T-helper 1 cell treated with Interleukin-12 subunit alpha and Interleukin-12 subunit beta and Interleukin-4 antibody, amounts not matched to agents 30 ng/mL and 1 ng/mL, for 36 hours (primary cell): ENCODE measurements at regions not wholly inside any gene's neighbourhood (a gene's known extent, or its start where the extent isn't known, plus 50 kb on each side); places are given as distances from the start of the nearest gene placed in this dataset.
"Not testable (repeated sequence)": the region's sequence is repeated elsewhere in the genome, so short reads cannot be mapped to it uniquely, and the experiment has no call there.

Experiments used
- intact Hi-C: fragments of 100-400 bp; cut with micrococcal nuclease; formaldehyde crosslinking; loops from one replicate; pipeline ENCODE4 v1.15.1; 2024

DNA sequence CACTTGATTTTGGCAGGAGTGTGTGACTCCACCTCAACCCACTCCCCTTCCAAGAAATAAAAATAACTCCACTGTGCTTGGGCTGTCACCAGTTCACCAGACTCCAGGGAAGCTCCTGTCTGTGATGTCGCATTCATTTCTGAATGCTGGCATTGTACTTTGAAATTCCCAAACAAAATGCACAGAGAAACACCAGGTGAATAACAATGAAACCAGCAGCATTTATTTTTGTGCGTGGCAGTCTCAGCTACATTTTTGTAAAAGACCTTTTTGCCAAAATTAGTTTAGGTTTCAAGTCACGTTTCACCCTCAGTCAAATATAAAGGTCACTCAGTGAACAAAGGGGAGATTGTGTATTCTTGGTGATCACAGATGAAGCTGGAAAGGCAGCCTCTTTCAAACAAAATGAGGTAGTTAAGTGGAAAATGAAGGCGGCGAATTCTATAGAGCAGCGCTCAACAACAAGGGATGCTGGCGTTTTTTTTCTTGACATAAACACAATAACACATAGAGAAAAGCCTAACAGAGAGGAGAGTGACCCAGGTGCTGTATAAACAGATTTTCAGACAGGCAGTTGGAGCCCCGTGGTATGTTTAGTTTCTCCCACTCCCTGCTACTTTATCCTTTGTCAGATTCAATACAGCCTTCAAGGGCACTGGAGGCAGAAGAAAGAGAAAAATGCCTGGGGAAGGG, 210.3 kb upstream of the GCFC2 start:
- intact Hi-C loops, result no loop called here

DNA sequence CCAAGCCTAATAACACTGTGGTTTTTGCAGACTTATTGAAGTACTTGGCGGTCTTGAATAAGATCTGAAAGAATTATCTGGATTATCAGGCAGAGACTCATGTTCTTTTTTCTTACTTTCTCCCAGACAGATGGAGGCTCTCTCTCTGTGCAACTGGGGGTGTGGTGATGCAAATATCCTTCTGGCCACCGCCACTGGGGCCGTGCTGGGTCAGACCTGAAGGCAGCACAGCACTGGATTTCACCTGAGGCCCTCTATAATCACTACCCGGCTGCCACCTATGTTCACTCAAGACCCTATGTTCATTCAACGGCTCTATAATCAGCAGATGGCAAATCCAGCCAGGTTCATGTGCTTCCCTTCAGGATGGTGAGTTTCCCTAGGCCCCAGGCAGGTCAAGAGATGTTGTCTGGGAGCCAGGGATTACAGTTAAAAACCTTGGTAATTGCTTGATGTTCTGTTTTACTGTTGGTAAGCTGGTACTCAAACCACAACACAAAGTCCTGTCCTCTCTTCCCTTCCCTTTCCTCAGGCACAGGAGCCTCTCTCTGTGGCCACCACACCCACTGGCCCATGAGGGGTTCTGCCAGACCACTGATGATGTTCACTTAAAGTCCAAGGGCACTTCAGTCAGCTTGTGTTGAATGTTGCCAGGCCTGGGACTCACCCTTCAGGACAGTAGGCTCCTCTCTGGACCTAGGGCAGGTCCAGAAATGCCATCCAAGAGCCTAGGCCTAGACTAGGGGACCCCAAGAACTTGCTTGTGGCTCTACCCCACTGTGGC, 205.3 kb upstream of the GCFC2 start:
- intact Hi-C loops, result no loop called here

DNA sequence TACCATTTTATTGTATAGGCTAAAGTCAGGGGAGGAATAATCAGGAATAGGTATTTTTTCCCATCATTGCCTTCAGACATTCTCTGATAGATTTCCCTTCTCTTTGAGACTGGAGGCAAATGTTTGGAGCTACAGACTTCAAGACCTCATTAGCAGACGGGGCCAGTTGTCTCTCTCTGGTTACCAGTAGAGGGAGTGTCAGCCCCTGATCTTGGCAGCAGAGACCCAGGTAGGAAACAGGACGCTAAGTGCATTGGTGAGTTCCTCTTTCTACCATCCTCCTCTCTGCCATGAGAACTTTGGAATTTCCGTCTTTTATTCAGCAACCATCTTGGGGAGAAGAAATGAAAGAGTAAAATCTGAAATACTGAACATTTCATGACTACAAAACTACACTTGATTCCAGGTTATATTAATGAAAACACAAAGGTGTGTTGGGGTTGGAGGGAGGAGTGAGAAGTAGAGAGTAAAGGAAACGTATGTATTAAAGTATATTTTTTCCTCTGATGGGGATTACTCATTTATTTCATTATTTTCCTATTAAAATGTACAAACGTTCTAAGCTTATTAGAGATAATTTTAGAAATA, 186.2 kb upstream of the GCFC2 start:
- intact Hi-C loops, result no loop called here

DNA sequence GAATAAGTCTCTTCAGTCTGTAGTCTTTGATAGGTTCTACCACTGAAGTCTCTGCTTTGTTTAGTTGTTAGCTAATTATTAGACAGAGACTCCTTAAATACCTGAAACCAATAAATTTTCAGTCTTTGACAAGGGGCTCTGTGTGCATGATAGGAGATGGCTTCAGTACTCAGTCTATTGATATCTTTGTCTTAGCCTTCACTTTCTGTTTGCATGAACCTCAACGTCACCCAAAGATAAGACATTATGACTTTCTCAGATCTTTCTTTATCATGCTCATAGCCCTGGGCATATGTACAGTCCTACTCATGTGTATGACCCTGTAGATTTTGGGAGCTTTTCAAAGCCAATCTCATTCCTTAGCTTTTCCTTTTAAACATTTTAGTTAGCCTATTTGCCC, 183.5 kb upstream of the GCFC2 start:
- intact Hi-C loops, result no loop called here

DNA sequence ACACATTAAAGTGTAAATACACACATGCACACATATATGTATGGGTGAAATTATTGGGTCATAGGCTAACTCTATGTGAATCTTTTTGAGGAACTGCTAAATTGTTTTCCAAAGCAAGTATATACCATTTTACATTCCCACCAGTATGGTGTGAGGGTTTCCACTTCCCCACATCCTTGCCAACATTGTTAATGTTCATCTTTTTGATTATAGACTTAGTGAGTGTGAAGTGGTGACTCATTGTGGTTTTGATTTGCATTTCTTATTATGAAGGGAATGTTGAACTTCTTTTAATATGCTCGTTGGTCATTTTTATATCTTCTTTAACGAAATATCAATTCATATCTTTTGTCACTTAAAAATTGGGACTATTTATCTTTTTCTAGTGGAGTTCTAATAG, 181.8 kb upstream of the GCFC2 start:
- intact Hi-C loops, result no loop called here

DNA sequence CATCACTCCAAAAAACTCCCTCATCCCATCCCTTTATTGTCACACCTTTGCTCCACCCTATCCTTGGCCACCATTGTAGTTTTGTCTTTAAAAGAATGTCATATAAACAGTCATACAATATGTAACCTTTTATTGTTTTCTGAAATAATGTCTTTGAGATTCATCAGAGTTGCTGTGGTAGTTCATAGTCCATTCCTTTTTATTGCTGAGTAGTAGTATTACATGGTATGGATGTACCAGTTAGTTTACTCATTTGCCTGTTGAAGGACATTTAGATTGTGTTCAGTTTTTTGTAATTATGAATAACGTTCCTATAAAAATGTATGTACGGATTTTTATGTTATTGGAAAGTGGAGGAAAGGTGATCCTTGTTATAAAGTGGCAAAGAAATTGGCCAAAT, 171.8 kb upstream of the GCFC2 start:
- intact Hi-C loops, result no loop called here

DNA sequence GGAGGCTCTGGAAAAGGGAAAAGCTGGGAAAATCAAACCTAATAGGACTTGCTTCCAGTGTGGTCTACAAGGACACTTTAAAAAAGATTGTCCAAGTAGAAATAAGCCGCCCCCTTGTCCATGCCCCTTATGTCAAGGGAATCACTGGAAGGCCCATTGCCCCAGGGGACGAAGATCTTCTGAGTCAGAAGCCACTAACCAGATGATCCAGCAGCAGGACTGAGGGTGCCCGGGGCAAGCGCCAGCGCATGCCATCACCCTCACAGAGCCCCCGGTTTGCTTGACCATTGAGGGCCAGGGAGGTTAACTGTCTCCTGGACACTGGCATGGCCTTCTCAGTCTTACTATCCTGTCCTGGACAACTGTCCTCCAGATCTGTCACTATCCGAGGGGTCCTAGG, 164.9 kb upstream of the GCFC2 start:
- intact Hi-C loops, result not testable (repeated sequence)

DNA sequence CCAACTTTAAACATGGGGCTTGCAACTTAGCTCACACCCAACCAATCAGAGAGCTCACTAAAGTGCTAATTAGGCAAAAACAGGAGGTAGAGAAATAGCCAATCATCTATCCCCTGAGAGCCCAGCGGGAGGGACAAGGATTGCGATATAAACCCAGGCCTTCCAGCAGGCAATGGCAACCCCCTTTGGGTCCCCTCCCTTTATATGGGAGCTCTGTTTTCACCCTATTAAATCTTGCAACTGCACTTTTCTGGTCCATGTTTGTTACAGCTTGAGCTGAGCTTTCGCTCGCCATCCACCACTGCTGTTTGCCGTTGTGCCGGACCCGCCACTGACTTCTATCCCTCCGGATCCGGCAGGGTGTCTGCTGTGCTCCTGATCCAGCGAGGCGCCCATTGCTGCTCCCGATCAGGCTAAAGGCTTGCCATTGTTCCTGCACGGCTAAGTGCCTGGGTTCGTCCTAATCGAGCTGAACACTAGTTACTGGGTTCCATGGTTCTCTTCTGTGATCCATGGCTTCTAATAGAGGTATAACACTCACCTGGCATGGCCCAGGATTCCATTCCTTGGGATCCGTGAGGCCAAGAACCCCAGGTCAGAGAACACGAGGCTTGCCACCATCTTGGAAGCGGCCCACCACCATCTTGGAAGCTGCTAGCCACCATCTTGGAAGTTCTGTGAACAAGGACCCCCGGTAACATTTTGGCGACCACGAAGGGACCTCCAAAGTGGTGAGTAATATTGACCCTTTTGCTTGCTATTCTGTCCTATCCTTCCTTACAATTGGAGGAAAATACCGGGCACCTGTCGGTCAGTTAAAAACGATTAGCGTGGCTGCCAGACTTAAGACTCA, 161.3 kb upstream of the GCFC2 start:
- intact Hi-C loops, result not testable (repeated sequence)

DNA sequence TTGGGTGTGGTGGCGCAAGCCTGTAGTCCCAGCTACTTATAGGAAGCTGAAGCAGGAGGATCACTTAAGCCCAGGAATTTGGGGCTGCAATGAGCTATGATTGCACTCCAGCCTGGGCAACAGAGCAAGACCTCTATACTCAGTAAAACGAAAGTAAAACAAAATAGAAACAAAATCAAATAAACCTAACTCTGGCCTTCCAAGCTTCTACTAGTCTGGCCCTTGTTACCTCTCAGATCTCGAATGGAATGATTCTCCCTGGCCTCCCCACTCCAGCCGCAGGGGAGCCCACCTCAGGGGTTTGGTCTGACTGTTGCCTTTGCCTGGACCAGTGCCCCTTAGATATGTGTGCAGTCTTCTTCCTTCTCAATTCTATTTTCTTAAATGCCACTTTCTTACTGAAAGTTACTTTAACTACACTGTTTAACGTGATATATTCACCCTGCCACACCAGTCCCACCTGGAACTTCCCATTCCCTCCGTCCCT, 160.0 kb upstream of the GCFC2 start:
- intact Hi-C loops, result no loop called here

DNA sequence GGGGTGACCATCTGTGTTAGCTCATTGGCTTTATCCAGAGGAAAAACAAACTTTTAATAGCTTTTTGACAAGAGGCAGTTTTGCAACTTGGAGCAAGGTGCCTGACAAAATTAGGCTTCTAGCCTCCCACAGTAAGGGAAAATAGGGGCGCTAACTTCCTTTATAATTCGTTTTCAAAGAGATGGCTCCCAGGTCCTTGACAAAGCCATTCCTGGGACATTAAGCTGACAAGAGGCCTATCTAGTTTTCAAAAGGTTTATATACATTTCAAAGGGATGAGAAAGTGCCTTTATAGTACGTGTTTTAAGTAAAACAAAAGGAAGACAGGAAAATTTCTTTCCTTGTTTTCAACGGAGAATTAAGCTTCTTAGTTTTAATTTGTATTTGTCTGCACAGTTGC, 159.4 kb upstream of the GCFC2 start:
- intact Hi-C loops, result no loop called here

DNA sequence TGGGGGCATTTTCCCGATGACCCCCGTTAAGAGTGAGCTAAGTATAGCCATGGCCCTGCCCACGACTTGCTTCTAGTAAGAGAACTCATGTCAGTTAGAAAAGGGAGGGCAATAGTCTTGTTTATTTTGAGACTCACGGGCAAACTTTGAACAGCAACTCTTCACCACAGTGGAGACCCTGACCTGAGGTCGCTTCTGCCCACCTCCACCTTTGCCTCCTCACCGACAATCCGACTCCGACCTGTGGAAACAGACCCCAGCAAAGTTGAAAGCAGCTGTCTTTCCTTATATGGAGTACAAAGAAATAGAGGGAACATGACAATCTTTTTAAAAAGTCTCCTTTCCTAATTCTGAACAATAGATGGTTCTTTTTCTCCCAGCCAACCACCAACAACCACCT, 155.0 kb upstream of the GCFC2 start:
- intact Hi-C loops, result no loop called here

DNA sequence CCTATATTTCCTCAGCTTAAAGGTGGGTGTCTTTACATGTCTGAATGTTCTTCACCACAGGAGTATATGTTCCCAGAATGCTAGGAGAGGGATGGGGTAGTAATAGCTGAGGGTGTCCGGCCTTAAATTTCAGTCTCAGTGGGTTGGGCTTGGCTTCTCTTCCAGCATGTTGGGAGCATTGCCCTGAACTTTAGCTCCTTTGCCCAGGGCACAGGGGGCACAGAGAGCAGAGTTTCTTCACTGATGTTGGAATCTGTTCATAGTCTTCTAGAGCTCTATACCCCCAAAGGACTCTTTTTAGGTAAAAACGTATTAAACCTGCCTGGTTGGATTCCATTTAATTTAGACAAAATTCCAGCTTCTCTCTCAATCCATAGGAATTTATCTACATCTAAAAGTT, 154.4 kb upstream of the GCFC2 start:
- intact Hi-C loops, result no loop called here

DNA sequence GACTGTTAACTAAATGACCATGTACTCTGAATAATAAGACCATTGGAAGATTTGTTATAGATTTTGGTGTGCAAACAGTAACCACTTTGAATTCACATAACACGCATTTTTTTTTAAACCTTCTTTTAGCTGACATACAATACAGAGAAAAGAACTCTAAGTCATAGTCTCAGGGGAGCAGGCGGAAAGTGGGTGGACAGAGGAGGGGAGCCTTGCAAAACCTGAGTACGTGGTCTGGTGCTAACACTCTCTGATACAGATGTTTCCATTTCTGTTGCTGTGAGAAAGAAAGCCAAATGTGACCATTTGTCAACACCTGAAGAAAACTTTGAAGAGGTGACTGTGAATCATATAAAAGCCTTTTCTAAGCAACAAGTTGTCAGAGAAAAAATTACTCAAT, 151.8 kb upstream of the GCFC2 start:
- intact Hi-C loops, result no loop called here

DNA sequence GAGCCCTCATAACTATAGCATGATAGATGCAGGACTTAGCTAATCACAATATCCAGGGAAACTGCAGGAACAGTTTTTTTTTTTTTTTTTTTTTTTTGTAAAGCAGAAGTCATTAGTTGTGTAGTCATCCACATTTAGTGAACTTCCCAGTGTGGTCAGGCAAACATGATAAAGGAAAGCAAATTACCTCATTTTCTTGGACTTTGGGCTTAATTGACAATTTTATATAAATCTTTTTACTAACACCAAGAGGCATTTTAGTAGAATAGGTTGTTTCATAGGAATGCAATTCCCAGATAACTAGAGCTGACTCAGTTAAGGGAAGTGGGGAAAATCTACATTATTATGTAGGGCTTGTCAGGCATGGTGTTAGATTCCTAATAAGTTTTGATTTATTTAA, 142.7 kb upstream of the GCFC2 start:
- intact Hi-C loops, result no loop called here

DNA sequence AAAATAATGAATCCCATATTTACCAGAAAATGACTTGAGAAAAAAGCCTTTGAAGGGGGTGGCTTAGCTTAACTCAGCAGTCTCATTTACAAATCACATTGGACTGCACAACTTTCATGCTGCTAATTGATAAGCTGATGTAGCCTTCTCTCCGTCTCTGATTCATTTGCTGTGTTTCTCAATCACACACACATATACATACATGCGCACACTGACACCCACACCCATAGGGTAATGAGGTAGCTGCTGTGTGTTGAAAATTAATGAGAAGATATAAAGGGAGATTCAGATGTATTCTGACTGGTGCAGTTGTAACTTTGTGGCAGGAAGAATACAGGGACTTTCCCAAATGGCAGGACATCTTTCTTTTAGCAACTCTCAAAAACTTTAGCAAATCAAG, 141.9 kb upstream of the GCFC2 start:
- intact Hi-C loops, result no loop called here

DNA sequence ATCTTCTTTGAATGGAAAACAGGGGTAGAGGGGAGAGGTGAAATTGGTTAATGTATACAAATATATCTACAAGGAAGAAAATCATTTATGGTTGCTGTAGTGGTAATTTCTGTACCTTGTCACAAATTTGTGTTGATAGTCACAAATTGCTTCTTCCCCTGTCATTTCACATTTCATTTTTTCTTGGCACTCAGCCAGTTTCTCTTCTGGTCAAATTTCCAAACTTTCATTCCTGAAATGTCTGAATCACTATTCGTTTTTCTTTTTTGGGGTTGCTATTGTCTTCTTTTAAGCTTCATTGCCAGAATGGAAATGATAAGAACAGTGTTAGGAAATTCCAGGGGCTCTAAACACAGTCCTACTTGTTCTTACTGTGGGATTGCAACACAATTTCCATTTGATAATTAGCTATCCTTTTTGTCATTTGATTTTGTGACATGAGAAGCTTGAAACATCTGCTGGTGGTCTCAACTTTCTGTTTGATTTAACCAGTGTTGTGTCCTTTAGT, 136.0 kb upstream of the GCFC2 start:
- intact Hi-C loops, result no loop called here

DNA sequence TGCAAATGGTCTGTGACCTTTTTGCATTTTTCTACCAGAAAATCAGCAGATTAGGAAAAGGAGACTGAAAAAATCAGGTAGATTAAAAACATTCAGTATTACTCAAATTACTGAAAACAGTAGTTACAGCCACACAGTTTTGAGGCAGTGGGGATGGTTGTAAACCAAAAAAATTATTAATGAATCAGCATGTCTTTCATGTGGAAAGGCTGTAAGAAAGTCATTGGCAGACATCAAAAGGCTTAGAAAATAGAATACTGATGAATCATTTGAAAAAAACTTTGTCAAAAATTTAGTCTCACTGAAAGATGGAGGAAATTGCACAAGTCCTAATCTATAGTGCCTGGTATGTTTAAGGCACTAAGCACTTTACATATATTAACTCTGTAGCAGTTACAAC, 133.9 kb upstream of the GCFC2 start:
- intact Hi-C loops, result no loop called here

DNA sequence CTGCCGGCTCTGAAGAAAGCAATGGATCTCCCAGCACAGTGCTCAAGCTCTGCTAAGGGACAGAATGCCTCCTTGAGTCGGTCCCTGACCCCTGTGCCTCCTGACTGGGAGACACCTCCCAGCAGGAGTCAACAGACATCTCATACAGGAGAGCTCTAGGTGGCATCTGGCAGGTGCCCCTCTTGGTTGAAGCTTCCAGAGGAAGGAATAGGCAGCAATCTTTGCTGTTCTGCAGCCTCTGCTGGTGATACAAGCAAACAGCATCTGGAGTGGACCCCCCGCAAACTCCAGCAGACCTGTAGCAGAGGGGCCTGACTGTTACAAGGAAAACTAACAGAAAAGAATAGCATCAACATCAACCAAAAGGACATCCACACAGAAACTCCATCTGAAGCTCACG, 123.9 kb upstream of the GCFC2 start:
- intact Hi-C loops, result not testable (repeated sequence)

DNA sequence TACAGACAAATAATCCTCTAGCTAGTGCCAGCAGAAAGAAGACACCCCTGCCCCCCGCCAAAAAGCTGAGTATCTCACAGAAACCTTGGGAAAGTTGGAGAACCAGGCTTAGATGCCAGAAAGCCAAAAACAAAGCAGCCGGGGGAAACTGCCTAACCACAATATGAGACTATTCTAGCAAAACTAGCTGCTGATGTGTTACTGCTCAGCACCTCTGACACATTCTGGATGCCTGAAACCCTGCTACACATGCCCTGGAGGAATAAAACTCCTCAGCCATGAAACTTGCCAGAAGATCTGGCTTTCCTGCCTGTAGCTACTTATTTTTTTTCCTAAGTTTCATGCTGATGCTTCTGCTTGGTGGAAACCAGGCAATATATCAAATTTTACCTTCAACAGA, 122.7 kb upstream of the GCFC2 start:
- intact Hi-C loops, result no loop called here

DNA sequence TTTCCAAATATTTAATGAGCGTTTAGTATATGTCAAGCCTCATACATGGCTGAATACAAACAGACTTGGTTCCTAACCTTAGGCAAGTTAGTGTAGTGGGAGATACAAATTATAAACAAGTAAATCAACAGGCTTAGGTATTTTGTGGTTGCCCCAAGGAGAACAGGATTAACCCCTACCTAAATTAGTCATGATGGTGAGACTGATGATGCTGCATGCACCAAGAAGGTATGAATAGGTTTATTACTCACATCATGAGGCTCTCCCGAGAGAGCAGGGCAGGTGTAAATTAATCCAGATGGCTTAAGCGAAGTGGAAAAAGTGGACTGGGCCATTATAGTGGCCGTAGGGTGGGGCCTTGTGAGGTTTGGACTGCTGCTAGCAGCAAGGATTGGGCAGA, 118.1 kb upstream of the GCFC2 start:
- intact Hi-C loops, result no loop called here

DNA sequence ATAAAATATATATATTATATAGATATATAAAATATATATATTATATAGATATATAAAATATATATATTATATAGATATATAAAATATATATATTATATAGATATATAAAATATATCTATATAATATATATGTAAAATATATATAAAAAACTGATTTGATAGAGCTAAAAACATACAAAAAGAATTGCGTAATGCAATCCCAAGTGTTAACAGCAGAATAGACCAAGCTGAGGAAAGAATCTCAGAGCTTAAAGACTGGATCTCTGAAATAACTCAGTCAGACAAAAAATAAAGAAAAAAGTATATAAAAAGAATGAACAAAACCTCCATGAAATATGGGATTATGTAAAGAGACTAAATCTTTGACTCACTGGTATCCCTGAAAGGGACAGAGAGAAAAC, 112.8 kb upstream of the GCFC2 start:
- intact Hi-C loops, result not testable (repeated sequence)

DNA sequence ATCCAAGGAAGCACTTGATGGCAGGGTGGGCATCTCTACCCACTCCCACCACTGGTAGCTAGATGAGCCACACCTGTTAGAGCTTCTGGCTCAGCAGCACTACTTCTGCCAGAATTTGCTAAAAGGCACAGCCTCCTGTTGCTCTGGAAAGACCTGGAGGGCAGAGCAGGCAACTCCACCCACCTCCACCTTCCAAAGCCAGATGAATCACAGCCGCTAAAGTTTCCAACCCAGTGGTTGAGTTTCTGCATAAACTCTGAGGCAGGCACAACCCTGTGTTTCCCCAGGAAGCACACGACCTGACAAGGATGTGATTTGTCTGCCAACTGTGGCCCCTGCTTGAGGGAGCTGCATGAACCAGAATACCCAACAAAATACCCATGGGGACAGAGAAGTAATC, 111.6 kb upstream of the GCFC2 start:
- intact Hi-C loops, result no loop called here
